RKO (cell line): ENCODE measurements at regions not wholly inside any gene's neighbourhood (a gene's known extent, or its start where the extent isn't known, plus 50 kb on each side); places are given as distances from the start of the nearest gene placed in this dataset.
A peak's percentile ranks its signal among the peaks of the same experiment; 100 is the strongest.

ENCODE experiments used
- DNase-seq: peaks from one replicate; pipeline ENCODE4 v3.0.0-alpha.2; 2016; ENCODE audit warnings: low spot score

DNA sequence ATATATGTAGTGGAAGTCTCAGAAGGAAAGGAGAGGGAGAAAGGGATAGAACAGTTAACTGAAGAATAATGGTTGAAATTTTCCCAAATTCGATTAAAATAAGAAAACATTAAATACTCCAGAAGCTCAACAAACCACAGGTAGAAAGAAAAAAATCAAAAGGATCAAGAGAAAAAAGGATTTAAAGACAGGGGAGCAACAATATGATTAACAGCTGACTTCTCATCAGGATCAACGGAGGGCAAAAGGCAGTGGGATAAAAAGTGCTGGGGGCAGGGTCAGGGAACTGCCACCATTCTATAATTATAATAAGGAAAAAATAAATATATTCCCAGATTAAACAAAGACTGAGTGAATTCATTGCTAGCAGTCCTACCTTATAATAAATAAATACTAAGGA lies 55.3 kb downstream of the CDKN2C start:
- no peak for DNase-seq

DNA sequence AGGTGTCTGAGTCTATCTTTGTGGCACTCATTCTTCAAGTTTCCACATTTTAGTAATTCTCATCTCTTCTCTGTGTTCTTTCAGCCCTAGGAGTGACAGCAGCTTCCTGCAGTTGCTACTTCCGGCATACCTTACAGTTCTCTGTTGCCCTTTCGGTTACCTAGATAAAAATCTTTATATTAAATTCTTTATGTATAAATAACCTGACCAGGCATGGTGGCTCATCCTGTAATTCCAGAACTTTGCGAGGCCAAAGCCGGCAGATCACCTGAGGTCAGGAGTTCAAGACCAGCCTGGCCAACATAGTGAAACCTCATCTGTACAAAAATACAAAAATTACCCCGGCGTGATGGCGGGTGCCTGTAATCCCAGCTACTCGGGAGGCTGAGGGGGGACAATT lies 62.9 kb downstream of the CDKN2C start:
- DNase-seq, result no peak

DNA sequence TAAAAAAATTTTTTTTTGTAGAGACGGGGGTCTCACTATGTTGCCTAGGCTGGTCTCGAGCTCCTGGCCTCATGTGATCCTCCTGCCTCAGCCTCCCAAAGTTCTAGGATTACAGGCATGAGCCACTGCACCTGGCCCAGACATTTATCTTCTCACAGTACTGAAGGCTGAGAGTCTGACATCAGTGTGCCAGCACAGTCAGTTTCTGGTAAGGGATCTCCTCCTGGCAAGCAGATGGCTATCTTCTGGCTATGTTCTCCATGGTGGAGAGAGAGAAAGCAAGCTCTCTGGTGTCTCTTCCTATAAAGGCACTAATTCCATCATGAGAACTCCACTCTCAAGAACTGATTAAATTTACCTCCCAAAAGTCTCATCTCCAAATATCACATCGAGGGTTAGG lies 57.8 kb upstream of the C1orf185 start:
- no peak for DNase-seq

DNA sequence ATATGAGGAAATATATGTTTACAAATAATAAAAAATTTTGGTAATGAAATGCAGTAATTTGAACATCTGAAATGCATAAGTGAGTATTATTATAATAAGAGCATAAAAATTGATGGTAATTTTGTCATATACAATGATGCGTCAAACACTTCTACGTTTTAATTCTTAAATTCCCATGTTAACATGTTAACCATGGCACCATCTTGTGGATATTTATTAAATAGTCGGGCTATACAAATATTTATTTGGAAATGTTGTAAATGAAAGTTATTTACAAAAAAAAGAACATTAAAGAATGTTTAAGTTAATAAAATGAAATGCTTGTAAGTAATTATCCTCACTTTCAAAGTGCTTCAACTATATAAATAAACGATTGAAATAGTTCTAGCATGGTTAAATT lies 57.2 kb upstream of the C1orf185 start:
- DNase-seq, result peak; percentile 51

DNA sequence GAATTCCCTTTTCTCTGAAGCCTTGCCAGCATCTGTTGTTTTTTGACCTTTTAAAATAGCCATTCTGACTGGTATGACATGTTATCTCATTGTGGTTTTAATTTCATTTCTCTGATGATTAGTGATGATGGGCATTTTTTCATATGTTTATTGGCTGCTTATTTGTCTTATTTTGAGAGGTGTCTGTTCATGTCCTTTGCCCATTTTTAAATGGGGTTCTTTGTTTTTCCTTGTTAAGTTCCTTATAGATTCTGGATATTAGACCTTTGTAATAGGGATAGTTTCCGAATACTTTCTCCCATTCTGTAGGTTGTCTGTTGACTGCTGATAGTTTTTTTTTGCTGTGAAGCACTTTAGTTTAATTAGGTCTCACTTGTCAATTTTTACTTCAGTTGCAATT lies 54.0 kb upstream of the C1orf185 start:
- DNase-seq, result no peak

DNA sequence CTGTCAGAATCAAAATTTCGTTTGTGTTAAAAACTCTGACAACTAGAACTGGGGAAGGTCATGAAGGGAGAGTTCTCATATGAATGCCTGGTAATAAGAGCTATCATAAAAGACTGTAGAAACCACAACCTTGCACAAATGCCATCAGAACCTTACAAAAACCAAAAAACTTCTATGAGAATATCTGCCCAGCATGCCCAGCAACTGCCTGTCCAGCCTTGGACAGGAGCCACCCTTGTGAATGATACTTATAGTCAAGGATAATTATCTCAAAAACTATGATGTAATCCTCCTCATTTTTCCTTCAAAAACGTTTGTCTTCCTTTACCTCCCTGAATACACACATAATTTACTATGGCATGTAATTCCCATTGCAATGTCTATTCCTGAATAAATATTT lies 53.4 kb upstream of the C1orf185 start:
- DNase-seq, result no peak
